IgD-negative memory B cell (primary cell): ENCODE measurements at regions not wholly inside any gene's neighbourhood (a gene's known extent, or its start where the extent isn't known, plus 50 kb on each side); places are given as distances from the start of the nearest gene placed in this dataset.
A peak's percentile ranks its signal among the peaks of the same experiment; 100 is the strongest.

Experiments
- H3K27ac Mint-ChIP-seq, 3 donors: one replicate each; pipeline ENCODE4 v1.8.0; 2020 to 2022; ENCODE audit warnings: mild to moderate bottlenecking in 3 of 3, mixed read lengths in 3 of 3, moderate library complexity in 1 of 3
- H3K27me3 Mint-ChIP-seq: one replicate; pipeline ENCODE4 v1.8.0; 2021; ENCODE audit warnings: mixed read lengths
- H3K36me3 Mint-ChIP-seq: one replicate; pipeline ENCODE4 v1.8.0; 2020; ENCODE audit warnings: mild to moderate bottlenecking, mixed read lengths
- H3K4me1 Mint-ChIP-seq, 3 donors: one replicate each; pipeline ENCODE4 v1.8.0; 2020 to 2022; ENCODE audit warnings: mixed read lengths in 3 of 3, mild to moderate bottlenecking in 1 of 3
- H3K4me3 Mint-ChIP-seq, 4 donors: one replicate each; pipeline ENCODE4 v1.8.0; 2020 to 2022; ENCODE audit warnings: mild to moderate bottlenecking in 4 of 4, mixed read lengths in 4 of 4, moderate library complexity in 3 of 4
- H3K9me3 Mint-ChIP-seq, 3 donors: one replicate each; pipeline ENCODE4 v1.8.0; 2020 to 2021; ENCODE audit warnings: mixed read lengths in 3 of 3, mild to moderate bottlenecking in 1 of 3

DNA sequence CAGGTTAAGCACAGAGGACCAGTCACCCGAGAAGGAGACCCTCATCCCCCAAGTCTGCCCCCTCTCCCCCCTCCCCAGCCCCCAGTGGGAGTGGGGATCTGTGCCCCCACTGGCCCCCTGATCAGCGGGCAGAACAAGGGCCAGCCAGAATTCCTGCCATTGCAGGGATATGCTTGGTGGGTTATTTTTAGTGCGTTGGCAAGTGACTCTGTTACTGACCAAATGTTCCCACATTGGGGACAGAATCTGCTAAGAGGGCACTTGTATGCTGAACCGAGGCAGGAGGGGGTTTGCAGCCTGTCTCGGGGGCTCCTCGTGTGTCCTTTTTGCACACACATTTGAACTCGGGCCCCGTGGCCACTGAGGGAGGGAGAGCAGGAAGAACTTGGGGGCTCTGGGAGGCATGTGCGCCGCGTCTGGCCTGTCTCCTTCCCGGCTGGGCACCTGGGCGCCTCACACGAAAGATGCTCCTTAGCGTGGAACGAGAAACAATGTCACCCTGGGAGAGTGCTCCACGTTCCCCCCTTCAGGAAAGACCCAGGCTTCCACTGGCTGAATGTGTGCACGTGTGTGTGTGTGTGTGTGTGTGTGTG, 66.4 kb upstream of the CASZ1 start:
- peak overlapping the region in 1 of 4 donors; percentile 57 for H3K4me3 Mint-ChIP-seq
- H3K27me3 Mint-ChIP-seq = peaks cover 25% of the 10 kb centered on the region
- no peaks in the 10 kb centered on the region for H3K36me3 Mint-ChIP-seq
- peaks cover 5 to 10% (median 7%) of the 10 kb centered on the region in 3 donors for H3K4me1 Mint-ChIP-seq
- no peak overlapping the region for H3K27ac Mint-ChIP-seq
- H3K9me3 Mint-ChIP-seq = no peaks in the 10 kb centered on the region

- Mint-ChIP-seq H3K4me3 (no peak overlapping the region), H3K27ac (no peak overlapping the region), H3K27me3 (peaks cover 32% of the 10 kb centered on the region), H3K36me3 (no peaks in the 10 kb centered on the region), H3K4me1 (peaks cover 5 to 10% (median 7%) of the 10 kb centered on the region in 3 donors), H3K9me3 (no peaks in the 10 kb centered on the region)
Measured at GRCh38 chr1:10863886-10864285, 67.4 kb upstream of the CASZ1 start.

DNA sequence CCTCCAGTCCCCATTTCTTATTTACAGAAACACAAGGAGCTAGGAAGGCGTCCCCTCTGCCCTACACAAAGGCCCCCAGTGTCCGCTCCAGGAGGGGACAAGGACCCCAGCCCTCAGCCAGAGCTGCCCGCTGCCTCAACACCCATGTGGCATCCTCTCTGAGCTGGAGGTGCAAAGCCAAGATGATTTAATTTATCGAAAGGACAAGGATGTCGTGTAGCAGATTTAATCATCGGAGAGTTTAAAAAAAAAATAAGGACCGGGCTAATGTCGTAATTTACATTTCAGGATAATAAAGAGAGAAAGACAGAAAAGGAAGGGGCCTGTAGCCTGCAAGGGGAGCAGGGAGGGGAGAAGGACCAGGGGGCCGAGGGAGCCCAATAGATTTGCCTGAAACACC, 68.3 kb upstream of the CASZ1 start:
- Mint-ChIP-seq H3K36me3 (no peaks in the 10 kb centered on the region), H3K4me3 (no peak overlapping the region), H3K4me1 (peaks cover 5 to 10% (median 7%) of the 10 kb centered on the region in 3 donors), H3K27me3 (peaks cover 36% of the 10 kb centered on the region), H3K9me3 (no peaks in the 10 kb centered on the region), H3K27ac (peak overlapping the region in 1 of 3 donors; percentile 48)

DNA sequence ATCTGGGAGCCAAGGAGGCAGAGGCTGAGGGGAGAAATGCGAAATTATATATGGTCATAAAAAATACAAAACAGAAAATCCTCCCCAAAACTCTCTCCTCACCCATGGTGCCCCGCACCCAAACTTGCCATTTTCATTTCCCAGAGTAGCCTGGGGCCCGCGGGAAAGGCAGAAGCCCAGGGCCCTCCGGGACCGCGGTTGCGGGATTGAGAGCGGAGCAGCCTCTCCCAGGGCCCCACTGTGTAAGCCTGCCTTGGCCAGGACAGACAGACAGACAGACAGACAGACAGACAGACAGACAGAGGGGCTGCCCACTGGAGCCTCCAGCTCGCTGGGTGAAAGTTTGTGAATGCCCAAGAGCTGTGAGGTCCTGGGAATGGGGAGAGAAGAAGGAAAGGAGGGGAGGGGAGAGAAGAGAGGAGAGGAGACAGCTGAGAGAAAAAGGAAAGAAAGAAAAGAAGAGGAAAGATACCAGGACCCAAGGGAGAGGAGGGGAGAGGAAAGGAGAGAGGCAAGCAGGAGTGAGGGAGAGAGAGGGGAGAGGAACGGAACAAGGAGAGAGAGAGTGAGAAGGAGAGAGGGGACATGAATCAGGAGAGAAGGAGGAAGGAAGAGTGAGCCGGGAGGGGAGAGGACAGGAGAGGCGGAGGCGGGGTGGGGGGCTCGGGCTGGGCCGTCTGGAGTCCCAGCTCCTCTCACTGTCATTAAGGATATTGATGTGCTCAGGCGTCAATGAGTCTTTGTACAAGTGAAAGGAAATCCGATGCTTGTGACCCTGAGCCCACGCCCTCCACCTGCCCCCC, 69.3 kb upstream of the CASZ1 start:
- Mint-ChIP-seq H3K27me3 (peaks cover 43% of the 10 kb centered on the region), H3K27ac (no peak overlapping the region), H3K4me1 (peaks cover 5 to 10% (median 7%) of the 10 kb centered on the region in 3 donors), H3K36me3 (no peaks in the 10 kb centered on the region), H3K9me3 (no peaks in the 10 kb centered on the region), H3K4me3 (peak overlapping the region in 2 of 4 donors; percentile 32 to 47)

- Mint-ChIP-seq H3K4me1 (peaks cover 5 to 10% (median 7%) of the 10 kb centered on the region in 3 donors), H3K27ac (no peak overlapping the region), H3K36me3 (no peaks in the 10 kb centered on the region), H3K9me3 (no peaks in the 10 kb centered on the region), H3K4me3 (peak overlapping the region in 3 of 4 donors; percentile 34 to 80 (median 43)), H3K27me3 (peaks cover 45% of the 10 kb centered on the region)
Measured at GRCh38 chr1:10866321-10867093, 70.1 kb upstream of the CASZ1 start.

DNA sequence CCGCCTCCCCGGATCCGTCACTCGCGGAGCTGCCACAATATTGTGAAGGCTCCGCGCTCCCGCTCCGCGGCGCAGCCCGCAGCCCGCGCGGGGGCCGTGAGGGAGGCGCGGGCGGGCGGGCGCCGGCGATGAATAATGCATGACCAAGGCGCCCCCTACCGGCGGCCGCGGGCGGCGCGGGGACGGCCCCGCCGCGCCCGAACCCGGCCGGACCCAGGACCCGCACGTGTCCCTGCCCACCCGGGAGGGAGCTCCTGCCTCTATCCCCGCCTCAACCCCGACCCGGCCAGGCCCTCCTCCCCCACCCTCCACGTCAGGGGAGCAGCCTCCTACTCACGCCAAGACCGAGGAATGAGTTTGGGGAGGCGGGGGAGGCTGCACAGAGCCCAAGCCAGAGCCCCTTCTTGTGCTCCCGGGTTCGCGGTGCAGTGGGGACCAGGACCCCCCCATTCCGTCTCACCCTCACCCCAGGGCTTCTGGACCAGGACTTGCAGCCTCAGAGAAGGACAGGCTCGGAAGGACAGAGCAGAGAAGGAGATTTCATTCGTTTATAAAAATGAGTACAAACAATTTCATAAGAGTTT, 70.8 kb upstream of the CASZ1 start:
- no peaks in the 10 kb centered on the region for H3K9me3 Mint-ChIP-seq
- peaks cover 5 to 10% (median 7%) of the 10 kb centered on the region in 3 donors for H3K4me1 Mint-ChIP-seq
- H3K4me3 Mint-ChIP-seq = peak overlapping the region in 1 of 4 donors; percentile 55
- H3K36me3 Mint-ChIP-seq = no peaks in the 10 kb centered on the region
- peaks cover 39% of the 10 kb centered on the region for H3K27me3 Mint-ChIP-seq
- H3K27ac Mint-ChIP-seq = no peak overlapping the region

- H3K36me3 Mint-ChIP-seq = no peaks in the 10 kb centered on the region
- H3K27ac Mint-ChIP-seq = no peak overlapping the region
- peaks cover 39% of the 10 kb centered on the region for H3K27me3 Mint-ChIP-seq
- H3K4me3 Mint-ChIP-seq = peak overlapping the region in 1 of 4 donors; percentile 55
- peaks cover 5 to 10% (median 7%) of the 10 kb centered on the region in 3 donors for H3K4me1 Mint-ChIP-seq
- no peaks in the 10 kb centered on the region for H3K9me3 Mint-ChIP-seq
Measured at GRCh38 chr1:10867914-10868598, 71.6 kb upstream of the CASZ1 start.

DNA sequence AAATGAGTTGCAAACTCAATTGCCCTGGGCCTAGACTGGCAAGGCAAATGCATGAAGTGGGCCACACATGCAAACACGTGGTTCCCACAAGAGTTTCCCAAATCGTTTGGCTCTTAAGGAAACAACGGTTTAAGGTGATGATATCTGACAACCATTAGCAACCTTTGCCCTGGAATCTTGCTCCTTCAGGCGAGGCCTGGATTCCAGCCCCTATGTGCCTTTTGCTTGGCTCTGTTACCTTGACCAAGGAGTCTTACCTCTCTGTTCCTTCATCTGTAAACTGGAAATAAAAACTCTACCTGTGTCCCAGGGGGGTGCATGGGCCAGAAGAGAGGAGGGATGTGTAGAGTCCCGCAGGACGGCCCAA, 72.1 kb upstream of the CASZ1 start:
- H3K27ac Mint-ChIP-seq = peak overlapping the region in 1 of 3 donors; percentile 5

GRCh38 chr1:10869933-10870332, 73.5 kb upstream of the CASZ1 start:
- no peak overlapping the region for H3K27ac Mint-ChIP-seq
- H3K4me3 Mint-ChIP-seq = no peak overlapping the region
- no peaks in the 10 kb centered on the region for H3K9me3 Mint-ChIP-seq
- peaks cover 34% of the 10 kb centered on the region for H3K27me3 Mint-ChIP-seq
- H3K4me1 Mint-ChIP-seq = peaks cover 4 to 7% (median 5%) of the 10 kb centered on the region in 3 donors
- no peaks in the 10 kb centered on the region for H3K36me3 Mint-ChIP-seq

More for the DNA sequence above, 72.1 kb upstream of the CASZ1 start:
- peaks cover 5 to 10% (median 7%) of the 10 kb centered on the region in 3 donors for H3K4me1 Mint-ChIP-seq
- H3K4me3 Mint-ChIP-seq = no peak overlapping the region
- no peaks in the 10 kb centered on the region for H3K9me3 Mint-ChIP-seq
- peaks cover 37% of the 10 kb centered on the region for H3K27me3 Mint-ChIP-seq
- no peaks in the 10 kb centered on the region for H3K36me3 Mint-ChIP-seq

DNA sequence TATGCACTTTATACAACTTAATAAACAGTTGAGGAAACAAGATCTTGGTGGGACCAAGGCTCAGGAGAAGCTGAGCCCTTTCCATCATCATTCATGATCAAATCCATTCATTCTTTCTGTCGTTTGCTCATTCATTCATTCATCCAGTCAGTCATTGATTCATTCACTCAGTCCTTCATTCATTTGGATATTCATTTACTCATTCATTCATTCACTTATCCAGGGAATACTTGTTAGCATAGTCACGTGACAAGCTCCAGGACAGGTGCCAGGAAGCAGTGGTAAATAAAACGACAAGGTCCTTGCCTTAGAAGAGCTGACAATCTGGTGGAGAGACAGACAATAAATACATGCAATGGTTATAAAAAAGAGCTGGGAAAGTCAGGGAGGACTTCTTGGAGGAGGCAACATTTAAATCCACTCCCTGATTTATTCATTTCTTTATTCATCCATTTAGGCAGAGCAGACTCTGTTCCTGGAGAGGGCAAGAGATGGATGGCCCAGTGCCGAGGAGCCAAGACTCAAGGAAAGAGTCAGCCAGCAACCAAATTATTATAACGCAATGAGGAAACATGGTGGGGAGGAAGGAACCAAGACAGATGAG, 74.1 kb upstream of the CASZ1 start:
- Mint-ChIP-seq H3K27me3 (peaks cover 34% of the 10 kb centered on the region), H3K4me1 (peaks cover 0 to 7% (median 5%) of the 10 kb centered on the region in 3 donors), H3K4me3 (no peak overlapping the region), H3K9me3 (no peaks in the 10 kb centered on the region), H3K36me3 (no peaks in the 10 kb centered on the region), H3K27ac (no peak overlapping the region)

DNA sequence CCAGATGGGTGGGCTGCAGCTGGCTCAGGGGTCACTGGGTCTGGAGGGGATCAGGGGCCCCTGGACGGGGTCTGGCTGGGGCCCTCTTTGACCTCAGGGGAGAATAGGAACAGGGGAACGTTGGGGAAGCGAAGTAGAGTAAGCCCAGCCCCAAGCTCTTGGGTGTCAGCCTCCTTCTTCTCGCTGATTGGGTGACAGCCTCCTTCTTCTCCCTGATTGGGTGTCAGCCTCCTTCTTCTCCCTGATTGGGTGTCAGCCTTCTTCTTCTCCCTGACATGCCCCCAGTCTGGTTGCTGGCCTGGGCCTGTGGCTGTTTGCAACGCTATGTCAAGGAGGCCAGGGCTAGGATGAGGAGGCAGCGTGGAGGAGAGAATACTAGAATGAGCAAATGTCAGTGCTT, 76.7 kb upstream of the CASZ1 start:
- Mint-ChIP-seq H3K27me3 (peaks cover 19% of the 10 kb centered on the region), H3K9me3 (no peaks in the 10 kb centered on the region), H3K4me1 (no peaks in the 10 kb centered on the region), H3K27ac (no peak overlapping the region), H3K36me3 (no peaks in the 10 kb centered on the region), H3K4me3 (no peak overlapping the region)

- Mint-ChIP-seq H3K36me3 (no peaks in the 10 kb centered on the region), H3K27me3 (peaks cover 9% of the 10 kb centered on the region), H3K4me1 (no peaks in the 10 kb centered on the region), H3K4me3 (no peak overlapping the region), H3K27ac (no peak overlapping the region), H3K9me3 (no peaks in the 10 kb centered on the region)
Measured at GRCh38 chr1:10874351-10874750, 77.9 kb upstream of the CASZ1 start.

DNA sequence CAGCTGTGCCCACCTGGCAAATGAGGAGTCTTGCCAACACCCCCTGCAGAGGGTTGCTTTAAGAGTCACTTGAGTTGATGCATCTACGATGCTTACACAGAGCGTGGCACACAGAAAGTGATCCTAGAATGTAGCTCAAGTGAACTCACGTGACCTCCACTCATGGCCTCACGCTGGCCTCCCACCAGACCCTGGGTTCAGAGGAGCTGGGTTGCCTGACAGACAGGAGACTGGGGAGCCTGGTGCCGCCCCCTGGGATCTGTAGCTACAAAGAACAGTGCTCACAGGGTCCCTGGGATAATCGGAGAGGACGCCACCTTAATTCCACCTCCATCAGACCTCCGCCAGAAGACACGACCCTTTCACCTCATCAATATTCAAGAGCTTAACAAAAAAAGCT, 81.4 kb upstream of the CASZ1 start:
- no peaks in the 10 kb centered on the region for H3K9me3 Mint-ChIP-seq
- no peak overlapping the region for H3K4me3 Mint-ChIP-seq
- no peaks in the 10 kb centered on the region for H3K4me1 Mint-ChIP-seq
- peaks cover 4% of the 10 kb centered on the region for H3K27me3 Mint-ChIP-seq
- H3K36me3 Mint-ChIP-seq = no peaks in the 10 kb centered on the region
- peak overlapping the region in 1 of 3 donors; percentile 33 for H3K27ac Mint-ChIP-seq

- H3K27me3 Mint-ChIP-seq = peaks cover 4% of the 10 kb centered on the region
- H3K4me1 Mint-ChIP-seq = no peaks in the 10 kb centered on the region
- no peaks in the 10 kb centered on the region for H3K36me3 Mint-ChIP-seq
- H3K9me3 Mint-ChIP-seq = no peaks in the 10 kb centered on the region
- H3K27ac Mint-ChIP-seq = no peak overlapping the region
- no peak overlapping the region for H3K4me3 Mint-ChIP-seq
Measured at GRCh38 chr1:10878469-10878868, 82.0 kb upstream of the CASZ1 start.
